ENCODE measurements at regions not wholly inside any gene's neighbourhood (a gene's known extent, or its start where the extent isn't known, plus 50 kb on each side); places are given as distances from the start of the nearest gene placed in this dataset.

DNA sequence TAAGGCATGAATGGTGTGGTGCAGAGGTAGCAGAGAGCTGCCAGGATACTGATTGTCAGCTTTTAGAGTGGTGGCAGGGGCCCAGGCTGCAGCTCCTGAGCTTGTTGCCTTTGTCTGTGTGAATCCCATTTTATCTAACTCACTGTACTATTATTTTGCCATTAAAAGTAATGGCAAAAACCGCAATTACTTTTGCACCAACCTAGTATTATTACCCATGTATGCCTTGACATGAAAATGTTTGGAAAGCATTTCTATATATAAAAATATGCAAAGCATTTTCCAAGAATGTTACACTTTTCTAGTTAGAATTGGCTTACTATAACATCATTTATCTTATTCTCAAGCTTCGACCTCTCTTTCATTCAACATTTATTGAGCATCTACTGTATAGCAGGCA is 308.1 kb upstream of the MYOCD start:
- Mint-ChIP-seq H3K27me3 (no peaks in the 10 kb centered on the region), H3K4me3 (no peak overlapping the region), H3K4me1 (no peaks in the 10 kb centered on the region), H3K27ac (no peak overlapping the region), H3K9me3 (peaks cover 3% of the 10 kb centered on the region), H3K36me3 (ENCODE audit: low read depth) (no peaks in the 10 kb centered on the region)
- CTCF ChIA-PET = no interaction called here
- ATAC-seq (ENCODE audit: low read depth) (no peak), DNase-seq (no peak)
- no peak for TF ChIP-seq CTCF (IDR thresholded peaks at IDR 0.05)
- POLR2A ChIA-PET = no interaction called here
- intact Hi-C loops (cut with micrococcal nuclease) = no loop called here

- H3K9me3 Mint-ChIP-seq = peaks cover 3% of the 10 kb centered on the region
- H3K4me1 Mint-ChIP-seq = no peaks in the 10 kb centered on the region
- no peak for DNase-seq
- TF ChIP-seq CTCF (IDR thresholded peaks at IDR 0.05) = no peak
- ChIA-PET CTCF (no interaction called here), POLR2A (no interaction called here)
- H3K27me3 Mint-ChIP-seq = no peaks in the 10 kb centered on the region
- intact Hi-C loops (cut with micrococcal nuclease) = no loop called here
- no peak overlapping the region for H3K4me3 Mint-ChIP-seq
- no peak for ATAC-seq (ENCODE audit: low read depth)
- no peak overlapping the region for H3K27ac Mint-ChIP-seq
- no peaks in the 10 kb centered on the region for H3K36me3 Mint-ChIP-seq (ENCODE audit: low read depth)
Observed at GRCh38 chr17:12358477-12358876, 307.2 kb upstream of the MYOCD start.

- H3K36me3 Mint-ChIP-seq (ENCODE audit: low read depth) = no peaks in the 10 kb centered on the region
- H3K27me3 Mint-ChIP-seq = no peaks in the 10 kb centered on the region
- H3K27ac Mint-ChIP-seq = no peak overlapping the region
- H3K4me3 Mint-ChIP-seq = no peak overlapping the region
- no peak for TF ChIP-seq CTCF (IDR thresholded peaks at IDR 0.05)
- no peaks in the 10 kb centered on the region for H3K4me1 Mint-ChIP-seq
- CTCF ChIA-PET = no interaction called here
- POLR2A ChIA-PET = no interaction called here
- ATAC-seq (ENCODE audit: low read depth) (no peak), DNase-seq (no peak)
- intact Hi-C loops (cut with micrococcal nuclease) = no loop called here
- H3K9me3 Mint-ChIP-seq = peaks cover 5% of the 10 kb centered on the region
Observed at GRCh38 chr17:12362853-12363455, 302.7 kb upstream of the MYOCD start.

GRCh38 chr17:12365805-12366204 is 299.9 kb upstream of the MYOCD start:
- H3K9me3 Mint-ChIP-seq = peaks cover 5% of the 10 kb centered on the region
- no peaks in the 10 kb centered on the region for H3K27me3 Mint-ChIP-seq
- no peak for DNase-seq
- intact Hi-C loops (cut with micrococcal nuclease) = no loop called here
- no peaks in the 10 kb centered on the region for H3K4me1 Mint-ChIP-seq
- H3K4me3 Mint-ChIP-seq = no peak overlapping the region
- no peak overlapping the region for H3K27ac Mint-ChIP-seq
- POLR2A ChIA-PET = interaction anchor here (0.7 kb wide), 1 partner anchor 118 kb away, joined by 3 read pairs; no protein-coding TSS in a partner anchor
- no peak for TF ChIP-seq CTCF (IDR thresholded peaks at IDR 0.05)
- H3K36me3 Mint-ChIP-seq (ENCODE audit: low read depth) = no peaks in the 10 kb centered on the region
- ATAC-seq (ENCODE audit: low read depth) = no peak
- CTCF ChIA-PET = no interaction called here

- no peaks in the 10 kb centered on the region for H3K36me3 Mint-ChIP-seq (ENCODE audit: low read depth)
- intact Hi-C loops (cut with micrococcal nuclease) = no loop called here
- no peak overlapping the region for H3K27ac Mint-ChIP-seq
- ATAC-seq (ENCODE audit: low read depth) (no peak), DNase-seq (no peak)
- H3K4me1 Mint-ChIP-seq = no peaks in the 10 kb centered on the region
- no peak overlapping the region for H3K4me3 Mint-ChIP-seq
- H3K9me3 Mint-ChIP-seq = peaks cover 12% of the 10 kb centered on the region
- ChIA-PET CTCF (no interaction called here), POLR2A (no interaction called here)
- TF ChIP-seq CTCF (IDR thresholded peaks at IDR 0.05) = no peak
- no peaks in the 10 kb centered on the region for H3K27me3 Mint-ChIP-seq
Observed at GRCh38 chr17:12369065-12369464, 296.6 kb upstream of the MYOCD start.
